DMS53 (cell line): ENCODE measurements at regions not wholly inside any gene's neighbourhood (a gene's known extent, or its start where the extent isn't known, plus 50 kb on each side); places are given as distances from the start of the nearest gene placed in this dataset.

ENCODE experiments used
- DNase-seq: peaks from one replicate; lab custom pipeline; 2025; lab: John Stamatoyannopoulos, UW

- DNase-seq, result no peak
Measured at GRCh38 chr18:2312440-2312839, 258.9 kb downstream of the METTL4 start.

- DNase-seq, result no peak
Measured at GRCh38 chr18:2313332-2313731, 258.0 kb downstream of the METTL4 start.

- DNase-seq, result no peak
Measured at GRCh38 chr18:2316082-2316750, 255.1 kb downstream of the METTL4 start.

GRCh38 chr18:2316751-2317696, 254.3 kb downstream of the METTL4 start:
- peak; percentile 85 for DNase-seq

- no peak for DNase-seq
Measured at GRCh38 chr18:2324459-2324858, 246.8 kb downstream of the METTL4 start.

GRCh38 chr18:2325308-2325849, 245.9 kb downstream of the METTL4 start:
- no peak for DNase-seq

GRCh38 chr18:2325933-2326332, 245.4 kb downstream of the METTL4 start:
- DNase-seq, result no peak

- no peak for DNase-seq
Measured at GRCh38 chr18:2326999-2327398, 244.3 kb downstream of the METTL4 start.

- no peak for DNase-seq
Measured at GRCh38 chr18:2330764-2331163, 240.5 kb downstream of the METTL4 start.

- DNase-seq, result no peak
Measured at GRCh38 chr18:2331491-2331890, 239.8 kb downstream of the METTL4 start.

GRCh38 chr18:2336690-2337392, 234.5 kb downstream of the METTL4 start:
- no peak for DNase-seq

- peak; percentile 78 for DNase-seq
Measured at GRCh38 chr18:2337552-2338141, 233.7 kb downstream of the METTL4 start.

GRCh38 chr18:2338601-2339000, 232.7 kb downstream of the METTL4 start:
- DNase-seq, result no peak

GRCh38 chr18:2340335-2340734, 231.0 kb downstream of the METTL4 start:
- no peak for DNase-seq

GRCh38 chr18:2348003-2348402, 223.3 kb downstream of the METTL4 start:
- DNase-seq, result no peak

- no peak for DNase-seq
Measured at GRCh38 chr18:2351126-2351850, 220.0 kb downstream of the METTL4 start.

GRCh38 chr18:2354292-2354691, 217.0 kb downstream of the METTL4 start:
- DNase-seq, result no peak

GRCh38 chr18:2356906-2357305, 214.4 kb downstream of the METTL4 start:
- no peak for DNase-seq

- no peak for DNase-seq
Measured at GRCh38 chr18:2360861-2361260, 210.4 kb downstream of the METTL4 start.

- DNase-seq, result no peak
Measured at GRCh38 chr18:2368102-2368501, 203.2 kb downstream of the METTL4 start.

GRCh38 chr18:2376707-2377106, 194.6 kb downstream of the METTL4 start:
- no peak for DNase-seq
